22Rv1 (cell line): ENCODE measurements at regions not wholly inside any gene's neighbourhood (a gene's known extent, or its start where the extent isn't known, plus 50 kb on each side); places are given as distances from the start of the nearest gene placed in this dataset.

ENCODE experiments used
- ZFX ChIP-seq: fragments of 450-650 bp; IDR thresholded peaks from 2 replicates; pipeline ENCODE4 v1.6.1; 2017; ENCODE audit warnings: antibody characterized with exemption, borderline replicate concordance
- TF ChIP-seq, protein P1 (sequence below): fragments of 450-650 bp; IDR thresholded peaks from 2 replicates; pipeline ENCODE4 v1.5.1; 2017; ENCODE audit warnings: mild to moderate bottlenecking

DNA sequence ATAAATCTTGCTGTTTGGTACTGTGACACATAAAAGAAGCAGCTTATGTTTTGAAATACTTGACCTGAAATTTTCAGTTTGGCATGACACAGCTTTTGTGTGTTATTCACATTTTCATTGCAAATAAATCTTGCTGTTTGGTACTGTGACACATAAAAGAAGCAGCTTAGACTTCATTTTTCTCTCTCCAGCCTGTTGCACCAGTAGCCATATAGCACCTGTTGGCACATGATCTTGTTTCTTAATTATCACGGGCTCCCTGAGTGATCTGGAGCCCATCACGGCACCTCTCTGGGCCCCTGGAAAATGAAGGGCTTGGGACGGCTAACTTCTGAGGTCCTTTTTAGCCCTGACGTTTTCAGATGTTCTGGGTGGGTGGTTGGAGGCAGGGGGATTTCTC, 77.4 kb upstream of the SLCO3A1 start:
- TF ChIP-seq, protein P1, sequence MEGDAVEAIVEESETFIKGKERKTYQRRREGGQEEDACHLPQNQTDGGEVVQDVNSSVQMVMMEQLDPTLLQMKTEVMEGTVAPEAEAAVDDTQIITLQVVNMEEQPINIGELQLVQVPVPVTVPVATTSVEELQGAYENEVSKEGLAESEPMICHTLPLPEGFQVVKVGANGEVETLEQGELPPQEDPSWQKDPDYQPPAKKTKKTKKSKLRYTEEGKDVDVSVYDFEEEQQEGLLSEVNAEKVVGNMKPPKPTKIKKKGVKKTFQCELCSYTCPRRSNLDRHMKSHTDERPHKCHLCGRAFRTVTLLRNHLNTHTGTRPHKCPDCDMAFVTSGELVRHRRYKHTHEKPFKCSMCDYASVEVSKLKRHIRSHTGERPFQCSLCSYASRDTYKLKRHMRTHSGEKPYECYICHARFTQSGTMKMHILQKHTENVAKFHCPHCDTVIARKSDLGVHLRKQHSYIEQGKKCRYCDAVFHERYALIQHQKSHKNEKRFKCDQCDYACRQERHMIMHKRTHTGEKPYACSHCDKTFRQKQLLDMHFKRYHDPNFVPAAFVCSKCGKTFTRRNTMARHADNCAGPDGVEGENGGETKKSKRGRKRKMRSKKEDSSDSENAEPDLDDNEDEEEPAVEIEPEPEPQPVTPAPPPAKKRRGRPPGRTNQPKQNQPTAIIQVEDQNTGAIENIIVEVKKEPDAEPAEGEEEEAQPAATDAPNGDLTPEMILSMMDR: no peak
- TF ChIP-seq ZFX: no peak
